Tibial artery (tissue), 4 donors: ENCODE measurements at regions not wholly inside any gene's neighbourhood (a gene's known extent, or its start where the extent isn't known, plus 50 kb on each side); places are given as distances from the start of the nearest gene placed in this dataset.

Experiments used
- DNase-seq, 2 donors: peaks; one replicate each; pipeline ENCODE4 v3.0.0-alpha.2; 2019
- H3K27ac ChIP-seq, 2 donors: fragments of 200-600 bp; sonication (generic) in 1 of 2; 1 replicate in 1 of 2; 2 replicates in 1 of 2; pipeline ENCODE4 v1.5.1; 2018 to 2019; ENCODE audit warnings: mild to moderate bottlenecking in 1 of 2
- H3K27me3 ChIP-seq, 2 donors: fragments of 200-600 bp; sonication (generic) in 1 of 2; one replicate each; pipeline versions ENCODE4 v1.5.1 to v1.6.0; 2016 to 2019
- H3K36me3 ChIP-seq, 3 donors: fragments of 200-600 bp; sonication (generic) in 2 of 3; one replicate each; pipeline ENCODE4 v1.5.1; 2016 to 2019; ENCODE audit warnings: mild to moderate bottlenecking in 2 of 3
- H3K4me1 ChIP-seq, 4 donors: fragments of 200-600 bp; sonication (generic) in 2 of 4; 1 replicate in 3 of 4; 2 replicates in 1 of 4; pipeline ENCODE4 v1.5.1; 2016 to 2019
- H3K4me3 ChIP-seq, 2 donors: fragments of 200-600 bp; sonication (generic) in 1 of 2; 1 replicate in 1 of 2; 2 replicates in 1 of 2; pipeline ENCODE4 v1.5.1; 2018 to 2019; ENCODE audit warnings: mild to moderate bottlenecking in 2 of 2
- H3K9me3 ChIP-seq, 3 donors: fragments of 200-600 bp; sonication (generic) in 1 of 3; one replicate each; pipeline ENCODE4 v1.5.1; 2016 to 2019
- intact Hi-C: fragments of 100-400 bp; cut with DNase I; formaldehyde crosslinking; loops from one replicate; pipeline ENCODE4 v1.15.0; 2023; ENCODE audit warnings: low total_unique reads
- TF ChIP-seq, protein P1 (sequence below), 2 experiments: fragments of 200-600 bp in 1 of 2; fragments of 450-650 bp in 1 of 2; IDR thresholded peaks; one replicate each; pipeline ENCODE4 v1.5.1; 2017 to 2019; ENCODE audit warnings: antibody characterized with exemption in 2 of 2, mild to moderate bottlenecking in 1 of 2, moderate library complexity in 1 of 2

DNA sequence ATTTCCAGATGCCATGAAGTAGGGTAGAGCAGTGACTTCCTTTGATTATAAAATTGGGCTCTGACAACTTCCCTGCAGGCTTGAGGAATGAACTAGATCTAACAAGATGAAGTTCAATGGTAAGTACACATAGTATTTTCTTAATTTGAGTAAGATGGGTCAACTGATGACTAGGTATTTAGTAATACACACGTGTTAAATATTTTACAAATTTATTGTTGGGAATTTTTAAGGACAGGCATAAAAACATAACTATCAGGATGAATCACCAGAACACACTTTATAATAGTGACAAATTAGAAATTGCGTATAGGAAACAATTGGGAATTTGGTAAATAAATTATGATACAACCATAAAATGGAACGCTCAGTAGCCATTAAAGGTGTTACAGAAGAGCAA lies 762.4 kb upstream of the SLC35B3 start:
- Histone ChIP-seq H3K9me3 (no peaks in the 10 kb centered on the region), H3K4me3 (no peak overlapping the region), H3K36me3 (no peaks in the 10 kb centered on the region), H3K27me3 (no peaks in the 10 kb centered on the region), H3K4me1 (no peaks in the 10 kb centered on the region), H3K27ac (no peak overlapping the region)
- DNase-seq: no peak
- TF ChIP-seq, protein P1, sequence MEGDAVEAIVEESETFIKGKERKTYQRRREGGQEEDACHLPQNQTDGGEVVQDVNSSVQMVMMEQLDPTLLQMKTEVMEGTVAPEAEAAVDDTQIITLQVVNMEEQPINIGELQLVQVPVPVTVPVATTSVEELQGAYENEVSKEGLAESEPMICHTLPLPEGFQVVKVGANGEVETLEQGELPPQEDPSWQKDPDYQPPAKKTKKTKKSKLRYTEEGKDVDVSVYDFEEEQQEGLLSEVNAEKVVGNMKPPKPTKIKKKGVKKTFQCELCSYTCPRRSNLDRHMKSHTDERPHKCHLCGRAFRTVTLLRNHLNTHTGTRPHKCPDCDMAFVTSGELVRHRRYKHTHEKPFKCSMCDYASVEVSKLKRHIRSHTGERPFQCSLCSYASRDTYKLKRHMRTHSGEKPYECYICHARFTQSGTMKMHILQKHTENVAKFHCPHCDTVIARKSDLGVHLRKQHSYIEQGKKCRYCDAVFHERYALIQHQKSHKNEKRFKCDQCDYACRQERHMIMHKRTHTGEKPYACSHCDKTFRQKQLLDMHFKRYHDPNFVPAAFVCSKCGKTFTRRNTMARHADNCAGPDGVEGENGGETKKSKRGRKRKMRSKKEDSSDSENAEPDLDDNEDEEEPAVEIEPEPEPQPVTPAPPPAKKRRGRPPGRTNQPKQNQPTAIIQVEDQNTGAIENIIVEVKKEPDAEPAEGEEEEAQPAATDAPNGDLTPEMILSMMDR (IDR thresholded peaks at IDR 0.05): no peak
- intact Hi-C loops: no loop called here

DNA sequence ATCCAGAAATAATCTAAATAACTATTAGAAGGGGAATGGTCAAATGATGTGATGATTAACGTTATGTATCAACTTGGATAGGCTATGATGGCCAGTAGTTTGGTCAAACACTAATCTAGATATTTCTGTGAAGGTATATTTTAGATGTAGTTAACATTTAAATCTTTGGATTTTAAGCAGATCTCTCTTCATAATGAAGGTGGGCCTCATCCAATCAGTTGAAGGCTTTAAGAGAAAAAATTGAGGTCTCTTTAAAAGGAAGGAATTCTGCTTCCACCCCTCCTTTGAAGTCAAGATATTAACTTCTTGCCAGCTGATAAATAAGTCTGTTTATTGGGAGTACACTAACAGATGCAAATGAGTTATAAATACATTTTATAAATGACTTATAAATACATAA lies 760.0 kb upstream of the SLC35B3 start:
- no peaks in the 10 kb centered on the region for H3K36me3 ChIP-seq
- no peaks in the 10 kb centered on the region for H3K4me1 ChIP-seq
- no peaks in the 10 kb centered on the region for H3K27me3 ChIP-seq
- DNase-seq: no peak
- intact Hi-C loops: no loop called here
- no peak overlapping the region for H3K4me3 ChIP-seq
- H3K9me3 ChIP-seq: no peaks in the 10 kb centered on the region
- TF ChIP-seq, protein P1 (IDR thresholded peaks at IDR 0.05): no peak
- H3K27ac ChIP-seq: no peak overlapping the region

DNA sequence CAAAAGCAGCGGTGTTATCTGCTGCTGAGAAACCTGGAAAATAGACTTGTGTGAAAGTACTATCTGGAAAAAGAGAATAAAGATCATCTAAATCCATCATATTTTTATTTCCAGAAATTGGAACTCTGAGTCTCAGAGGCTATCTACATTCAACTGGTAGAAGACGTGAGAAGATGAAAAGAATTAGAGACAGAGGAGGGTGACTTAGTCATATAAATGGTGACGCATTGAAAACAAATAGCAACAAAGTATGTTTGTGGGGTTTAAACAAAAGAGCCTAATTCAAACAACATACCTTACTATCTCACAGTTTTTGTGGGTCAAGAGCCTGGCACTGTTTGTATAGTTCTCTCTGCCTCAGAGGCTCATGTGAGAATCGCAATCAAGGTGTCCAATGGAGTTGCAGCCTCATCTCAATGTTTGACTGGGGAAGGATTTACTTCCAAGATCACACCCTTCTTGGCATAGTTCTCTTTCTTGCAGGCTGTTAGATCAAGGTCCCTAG lies 757.1 kb upstream of the SLC35B3 start:
- TF ChIP-seq, protein P1 (IDR thresholded peaks at IDR 0.05): no peak
- no peak overlapping the region for H3K4me3 ChIP-seq
- H3K27me3 ChIP-seq: no peaks in the 10 kb centered on the region
- no peaks in the 10 kb centered on the region for H3K4me1 ChIP-seq
- no peak overlapping the region for H3K27ac ChIP-seq
- intact Hi-C loops: no loop called here
- DNase-seq: no peak
- no peaks in the 10 kb centered on the region for H3K36me3 ChIP-seq
- no peaks in the 10 kb centered on the region for H3K9me3 ChIP-seq

DNA sequence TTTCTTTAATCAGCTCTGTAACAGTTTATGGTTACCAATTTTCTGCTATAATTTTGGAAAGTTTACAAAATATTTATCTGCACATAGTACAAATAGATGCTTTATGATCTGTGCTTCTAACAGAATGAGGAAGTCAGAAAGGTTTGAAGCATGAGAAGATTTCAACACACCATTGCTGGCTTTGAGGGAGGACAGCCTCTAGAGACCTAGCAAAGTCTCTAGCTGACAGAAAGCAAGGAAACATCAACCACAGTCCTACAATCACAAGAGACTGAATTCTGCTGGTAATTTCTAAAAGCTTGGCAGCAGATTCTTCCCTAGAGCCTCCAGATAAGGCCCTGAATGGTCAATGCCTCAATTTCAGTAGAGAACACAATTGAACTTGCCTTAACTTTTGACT lies 750.8 kb upstream of the SLC35B3 start:
- Histone ChIP-seq H3K27ac (no peak overlapping the region), H3K9me3 (no peaks in the 10 kb centered on the region), H3K36me3 (no peaks in the 10 kb centered on the region), H3K27me3 (no peaks in the 10 kb centered on the region), H3K4me1 (no peaks in the 10 kb centered on the region), H3K4me3 (no peak overlapping the region)
- TF ChIP-seq, protein P1 (IDR thresholded peaks at IDR 0.05): no peak
- no peak for DNase-seq
- intact Hi-C loops: no loop called here

DNA sequence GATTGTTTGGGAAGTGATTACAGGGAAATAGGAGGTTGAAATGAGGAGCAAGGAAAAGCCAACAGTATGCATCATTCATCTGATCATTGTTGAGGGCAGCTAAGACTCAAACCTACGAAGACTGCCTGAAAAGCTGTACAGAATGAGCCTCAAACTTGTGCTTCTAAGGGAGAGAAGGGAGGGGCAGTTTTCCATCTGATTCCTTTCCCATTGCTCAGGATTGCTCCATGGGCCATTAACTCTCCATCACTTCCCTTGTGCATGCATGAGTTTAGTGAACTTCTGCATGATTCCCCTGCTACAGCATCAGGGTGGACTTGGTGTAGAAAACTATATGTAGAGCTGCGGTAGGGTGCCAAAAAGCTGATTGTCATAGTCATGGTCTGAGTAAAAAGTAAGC lies 742.7 kb upstream of the SLC35B3 start:
- Histone ChIP-seq H3K27ac (no peak overlapping the region), H3K4me1 (no peaks in the 10 kb centered on the region), H3K9me3 (no peaks in the 10 kb centered on the region), H3K36me3 (no peaks in the 10 kb centered on the region), H3K4me3 (no peak overlapping the region), H3K27me3 (no peaks in the 10 kb centered on the region)
- DNase-seq: no peak
- intact Hi-C loops: no loop called here
- TF ChIP-seq, protein P1 (IDR thresholded peaks at IDR 0.05): no peak

DNA sequence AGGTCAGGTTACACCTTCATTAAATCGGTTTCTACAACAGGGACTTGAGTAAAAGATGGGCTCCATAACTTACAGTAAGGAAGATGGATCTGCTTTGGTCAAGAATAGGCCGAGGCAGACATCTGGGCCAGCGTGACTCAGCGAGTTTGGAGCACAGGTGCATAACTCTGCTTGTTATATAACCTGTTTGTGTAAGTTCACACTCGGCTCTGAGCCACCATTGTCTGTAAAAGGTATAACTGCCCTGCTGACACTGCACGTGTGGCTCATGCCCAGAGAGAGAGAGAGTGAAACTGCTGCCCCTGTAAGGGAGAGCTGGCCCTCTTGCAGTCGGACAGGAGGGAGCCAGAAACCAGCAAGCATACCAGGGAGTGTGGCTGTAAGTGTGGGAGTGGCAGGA lies 737.9 kb upstream of the SLC35B3 start:
- Histone ChIP-seq H3K4me1 (no peaks in the 10 kb centered on the region), H3K27me3 (no peaks in the 10 kb centered on the region), H3K4me3 (no peak overlapping the region), H3K9me3 (no peaks in the 10 kb centered on the region), H3K27ac (no peak overlapping the region), H3K36me3 (no peaks in the 10 kb centered on the region)
- intact Hi-C loops: no loop called here
- DNase-seq: no peak
- TF ChIP-seq, protein P1 (IDR thresholded peaks at IDR 0.05): no peak
